ENCODE measurements at regions not wholly inside any gene's neighbourhood (a gene's known extent, or its start where the extent isn't known, plus 50 kb on each side); places are given as distances from the start of the nearest gene placed in this dataset.

DNA sequence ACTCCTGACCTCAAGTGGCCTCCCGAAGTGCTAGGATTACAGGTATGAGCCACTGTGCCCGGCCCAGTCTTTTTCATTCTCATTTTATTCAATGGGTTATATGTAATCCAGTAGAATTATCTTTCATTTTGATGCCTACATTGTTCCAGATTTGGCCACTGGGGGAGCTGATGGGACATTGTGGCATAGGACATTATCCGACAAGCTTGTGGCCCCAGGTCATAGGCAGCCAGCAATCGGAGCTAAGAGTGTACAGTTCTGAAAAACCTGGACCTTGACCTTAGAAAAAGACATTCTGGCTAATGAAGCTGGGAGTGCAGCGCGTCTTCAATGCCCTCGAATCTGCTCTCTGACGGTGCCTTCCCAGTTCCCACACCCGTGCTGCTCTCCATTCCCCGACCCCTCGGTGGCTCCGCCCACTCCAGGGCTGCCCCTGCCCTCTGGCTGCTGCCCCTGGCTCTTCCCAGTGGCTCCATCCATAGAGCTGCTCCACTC lies 108.7 kb downstream of the TEX29 start:
- Histone ChIP-seq H3K9me3 (no peaks in the 10 kb centered on the region), H3K27ac (no peak overlapping the region), H3K36me3 (no peaks in the 10 kb centered on the region), H3K4me3 (ENCODE audit: low read depth in 1 of 2, low read length in 1 of 2) (no peak overlapping the region), H3K27me3 (peaks cover 3% of the 10 kb centered on the region), H3K4me1 (ENCODE audit: control insufficient read depth in 1 of 2, insufficient read depth in 1 of 2, low read depth in 1 of 2, low read length in 1 of 2) (no peaks in the 10 kb centered on the region)
- TF ChIP-seq, protein P1, sequence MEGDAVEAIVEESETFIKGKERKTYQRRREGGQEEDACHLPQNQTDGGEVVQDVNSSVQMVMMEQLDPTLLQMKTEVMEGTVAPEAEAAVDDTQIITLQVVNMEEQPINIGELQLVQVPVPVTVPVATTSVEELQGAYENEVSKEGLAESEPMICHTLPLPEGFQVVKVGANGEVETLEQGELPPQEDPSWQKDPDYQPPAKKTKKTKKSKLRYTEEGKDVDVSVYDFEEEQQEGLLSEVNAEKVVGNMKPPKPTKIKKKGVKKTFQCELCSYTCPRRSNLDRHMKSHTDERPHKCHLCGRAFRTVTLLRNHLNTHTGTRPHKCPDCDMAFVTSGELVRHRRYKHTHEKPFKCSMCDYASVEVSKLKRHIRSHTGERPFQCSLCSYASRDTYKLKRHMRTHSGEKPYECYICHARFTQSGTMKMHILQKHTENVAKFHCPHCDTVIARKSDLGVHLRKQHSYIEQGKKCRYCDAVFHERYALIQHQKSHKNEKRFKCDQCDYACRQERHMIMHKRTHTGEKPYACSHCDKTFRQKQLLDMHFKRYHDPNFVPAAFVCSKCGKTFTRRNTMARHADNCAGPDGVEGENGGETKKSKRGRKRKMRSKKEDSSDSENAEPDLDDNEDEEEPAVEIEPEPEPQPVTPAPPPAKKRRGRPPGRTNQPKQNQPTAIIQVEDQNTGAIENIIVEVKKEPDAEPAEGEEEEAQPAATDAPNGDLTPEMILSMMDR (IDR thresholded peaks at IDR 0.05) = no peak

DNA sequence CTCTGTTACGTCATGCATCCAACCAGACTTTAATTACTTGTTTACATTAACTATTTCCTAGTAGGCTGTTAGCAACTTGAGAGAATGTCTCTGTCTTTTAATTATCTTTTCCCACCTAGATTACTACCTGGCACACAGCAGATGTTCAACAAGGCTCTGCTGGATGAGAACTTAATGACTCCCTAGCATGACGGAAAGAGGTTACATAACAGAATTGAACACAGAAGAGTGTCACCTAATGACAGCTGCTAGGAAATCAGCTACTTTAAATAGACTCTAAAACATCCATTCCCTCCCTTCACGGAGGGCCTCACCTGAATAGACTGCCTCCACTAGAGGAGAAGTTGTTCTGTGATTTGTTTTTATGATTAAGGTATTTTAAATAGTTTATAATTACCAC lies 110.8 kb downstream of the TEX29 start:
- Histone ChIP-seq H3K27ac (no peak overlapping the region), H3K36me3 (no peaks in the 10 kb centered on the region), H3K9me3 (no peaks in the 10 kb centered on the region), H3K4me3 (ENCODE audit: low read depth in 1 of 2, low read length in 1 of 2) (no peak overlapping the region), H3K4me1 (ENCODE audit: control insufficient read depth in 1 of 2, insufficient read depth in 1 of 2, low read depth in 1 of 2, low read length in 1 of 2) (no peaks in the 10 kb centered on the region), H3K27me3 (peaks cover 3% of the 10 kb centered on the region)
- TF ChIP-seq, protein P1 (IDR thresholded peaks at IDR 0.05) = no peak

DNA sequence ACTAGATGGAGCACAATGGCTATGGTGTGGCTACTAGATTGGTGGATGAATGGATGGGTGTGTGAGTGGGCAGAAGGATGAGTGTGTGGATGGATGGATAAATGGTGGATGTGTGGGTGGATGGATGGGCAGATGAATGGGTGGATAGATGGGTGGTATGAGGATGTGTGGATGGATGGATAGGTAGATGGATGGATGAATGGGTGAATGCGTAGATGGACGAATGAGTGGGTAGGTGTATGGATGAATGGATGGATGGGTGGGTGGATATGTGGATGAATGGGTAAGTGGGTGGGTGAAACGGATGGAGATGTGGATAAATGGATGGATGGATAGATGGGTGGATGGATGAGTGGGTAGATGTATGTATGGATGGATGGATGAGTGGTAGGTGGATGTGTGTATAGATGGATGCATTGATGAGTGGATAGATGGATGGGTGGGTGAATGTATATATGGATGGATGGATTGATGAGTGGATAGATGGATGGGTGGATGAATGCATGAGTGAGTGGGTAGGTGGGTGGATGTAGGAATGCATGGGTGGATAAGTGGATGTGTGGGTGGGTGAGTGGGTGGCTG lies 114.2 kb downstream of the TEX29 start:
- peaks cover 3% of the 10 kb centered on the region for H3K27me3 ChIP-seq
- TF ChIP-seq, protein P1 (IDR thresholded peaks at IDR 0.05) = no peak
- no peaks in the 10 kb centered on the region for H3K9me3 ChIP-seq

DNA sequence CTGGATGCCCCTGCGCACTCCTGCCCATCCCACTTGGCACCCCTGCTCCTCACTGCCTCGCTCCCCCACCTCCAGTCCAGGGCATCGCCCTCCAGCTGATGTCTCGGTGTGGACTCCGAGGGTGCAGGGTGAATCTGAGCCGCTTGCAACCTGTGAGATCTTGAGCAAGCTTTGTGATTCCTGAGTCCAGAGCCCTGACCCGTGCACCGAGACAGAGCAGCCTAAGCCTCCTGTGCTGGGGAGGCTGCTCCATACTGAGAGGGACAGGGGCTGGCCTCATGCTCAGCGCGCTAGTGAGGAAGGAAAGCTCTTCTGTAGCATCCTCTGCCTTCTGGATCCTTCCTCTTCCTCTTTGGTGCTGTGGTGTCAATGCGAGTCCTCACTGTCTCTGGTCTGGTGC lies 116.0 kb downstream of the TEX29 start:
- no peak overlapping the region for H3K4me3 ChIP-seq (ENCODE audit: low read depth in 1 of 2, low read length in 1 of 2)
- no peaks in the 10 kb centered on the region for H3K36me3 ChIP-seq
- no peaks in the 10 kb centered on the region for H3K9me3 ChIP-seq
- no peak overlapping the region for H3K27ac ChIP-seq
- TF ChIP-seq, protein P1 (IDR thresholded peaks at IDR 0.05) = no peak
- no peaks in the 10 kb centered on the region for H3K4me1 ChIP-seq (ENCODE audit: control insufficient read depth in 1 of 2, insufficient read depth in 1 of 2, low read depth in 1 of 2, low read length in 1 of 2)
- H3K27me3 ChIP-seq = peaks cover 3% of the 10 kb centered on the region

More for the DNA sequence above, 114.2 kb downstream of the TEX29 start:
- Histone ChIP-seq H3K4me1 (ENCODE audit: control insufficient read depth in 1 of 2, insufficient read depth in 1 of 2, low read depth in 1 of 2, low read length in 1 of 2) (no peaks in the 10 kb centered on the region), H3K4me3 (ENCODE audit: low read depth in 1 of 2, low read length in 1 of 2) (no peak overlapping the region), H3K27ac (no peak overlapping the region), H3K36me3 (no peaks in the 10 kb centered on the region)

DNA sequence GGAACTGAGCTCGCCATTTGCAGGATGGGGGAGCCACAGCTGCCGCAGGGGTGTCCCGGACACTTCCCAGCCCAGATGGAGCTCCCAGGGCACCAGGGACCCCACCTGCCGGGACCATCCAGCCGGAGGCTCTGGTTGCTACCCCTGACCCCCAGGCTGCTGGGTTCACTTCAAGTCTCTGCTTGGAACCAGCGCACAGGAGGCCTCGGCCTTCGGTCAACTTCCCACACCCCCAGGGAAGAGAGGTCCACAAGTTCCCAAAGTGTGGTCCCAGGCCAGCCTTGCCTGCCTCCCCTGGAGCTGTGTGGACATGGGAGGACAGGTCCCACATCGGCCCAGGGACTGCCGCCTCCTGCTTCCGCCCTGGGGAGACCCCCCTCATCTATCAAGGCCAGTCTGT lies 117.0 kb downstream of the TEX29 start:
- no peaks in the 10 kb centered on the region for H3K4me1 ChIP-seq (ENCODE audit: control insufficient read depth in 1 of 2, insufficient read depth in 1 of 2, low read depth in 1 of 2, low read length in 1 of 2)
- TF ChIP-seq, protein P1 (IDR thresholded peaks at IDR 0.05) = no peak
- no peak overlapping the region for H3K27ac ChIP-seq
- H3K4me3 ChIP-seq (ENCODE audit: low read depth in 1 of 2, low read length in 1 of 2) = no peak overlapping the region
- no peaks in the 10 kb centered on the region for H3K36me3 ChIP-seq
- no peaks in the 10 kb centered on the region for H3K9me3 ChIP-seq
- H3K27me3 ChIP-seq = no peaks in the 10 kb centered on the region
